Epithelial cell of proximal tubule (primary cell): ENCODE measurements at regions not wholly inside any gene's neighbourhood (a gene's known extent, or its start where the extent isn't known, plus 50 kb on each side); places are given as distances from the start of the nearest gene placed in this dataset.

Experiments used
- DNase-seq: peaks from one replicate; pipeline ENCODE4 v3.0.0-alpha.2; 2011; ENCODE audit warnings: low read depth
- H3K4me3 ChIP-seq: 2 replicates; pipeline ENCODE4 v1.5.1; 2011; ENCODE audit warnings: low read depth, mild to moderate bottlenecking, low read length
- CTCF ChIP-seq: conservative IDR thresholded peaks from 2 replicates; pipeline ENCODE4 v1.5.1; 2012; ENCODE audit warnings: low read depth, mild to moderate bottlenecking, low read length

GRCh38 chr2:22478329-22478728, 906.6 kb upstream of the KLHL29 start:
- DNase-seq = no peak
- no peak overlapping the region for H3K4me3 ChIP-seq
- no peak for TF ChIP-seq CTCF

GRCh38 chr2:22481486-22482259, 903.3 kb upstream of the KLHL29 start:
- TF ChIP-seq CTCF = no peak
- no peak overlapping the region for H3K4me3 ChIP-seq
- no peak for DNase-seq

GRCh38 chr2:22483036-22483435, 901.9 kb upstream of the KLHL29 start:
- no peak for DNase-seq
- H3K4me3 ChIP-seq = no peak overlapping the region
- TF ChIP-seq CTCF = no peak

GRCh38 chr2:22485486-22485885, 899.5 kb upstream of the KLHL29 start:
- no peak overlapping the region for H3K4me3 ChIP-seq
- DNase-seq = no peak
- TF ChIP-seq CTCF = no peak

GRCh38 chr2:22486343-22486742, 898.6 kb upstream of the KLHL29 start:
- no peak for TF ChIP-seq CTCF
- DNase-seq = no peak
- H3K4me3 ChIP-seq = no peak overlapping the region

- no peak for DNase-seq
- no peak for TF ChIP-seq CTCF
- no peak overlapping the region for H3K4me3 ChIP-seq
Measured at GRCh38 chr2:22487036-22487435, 897.9 kb upstream of the KLHL29 start.

- no peak for DNase-seq
- no peak overlapping the region for H3K4me3 ChIP-seq
- TF ChIP-seq CTCF = no peak
Measured at GRCh38 chr2:22487541-22487940, 897.4 kb upstream of the KLHL29 start.
